Coronary artery (tissue), 2 donors: ENCODE measurements at regions not wholly inside any gene's neighbourhood (a gene's known extent, or its start where the extent isn't known, plus 50 kb on each side); places are given as distances from the start of the nearest gene placed in this dataset.

Experiments used
- DNase-seq: peaks from one replicate; pipeline ENCODE4 v3.0.0-alpha.2; 2017; ENCODE audit warnings: low spot score
- H3K27ac ChIP-seq, 2 donors: fragments of 200-600 bp; sonication (generic); one replicate each; pipeline ENCODE4 v1.5.1; 2016 to 2019
- H3K4me3 ChIP-seq: fragments of 200-600 bp; sonication (generic); 2 replicates; pipeline ENCODE4 v1.5.1; 2016; ENCODE audit warnings: mild to moderate bottlenecking, moderate library complexity
- CTCF ChIP-seq: fragments of 200-600 bp; sonication (generic); IDR thresholded peaks from one replicate; pipeline ENCODE4 v1.5.1; 2019; ENCODE audit warnings: antibody characterized with exemption

- no peak for DNase-seq
- Histone ChIP-seq H3K27ac (no peak overlapping the region), H3K4me3 (no peak overlapping the region)
- TF ChIP-seq CTCF, result no peak
Observed at GRCh38 chr13:56271686-56272085, 869.0 kb upstream of the PRR20A start.

GRCh38 chr13:56283262-56283828 lies 857.4 kb upstream of the PRR20A start:
- DNase-seq, result no peak
- no peak for TF ChIP-seq CTCF
- Histone ChIP-seq H3K4me3 (no peak overlapping the region), H3K27ac (no peak overlapping the region)

- no peak overlapping the region for H3K27ac ChIP-seq
- DNase-seq, result no peak
- TF ChIP-seq CTCF, result no peak
- H3K4me3 ChIP-seq, result no peak overlapping the region
Observed at GRCh38 chr13:56299650-56300049, 841.1 kb upstream of the PRR20A start.

- Histone ChIP-seq H3K4me3 (no peak overlapping the region), H3K27ac (no peak overlapping the region)
- no peak for TF ChIP-seq CTCF
- no peak for DNase-seq
Observed at GRCh38 chr13:56314765-56315164, 826.0 kb upstream of the PRR20A start.

- Histone ChIP-seq H3K27ac (no peak overlapping the region), H3K4me3 (no peak overlapping the region)
- DNase-seq, result no peak
- no peak for TF ChIP-seq CTCF
Observed at GRCh38 chr13:56317841-56318240, 822.9 kb upstream of the PRR20A start.

GRCh38 chr13:56332671-56333070 lies 808.0 kb upstream of the PRR20A start:
- no peak for DNase-seq
- H3K27ac ChIP-seq, result no peak overlapping the region
- no peak overlapping the region for H3K4me3 ChIP-seq
- TF ChIP-seq CTCF, result no peak

- DNase-seq, result no peak
- Histone ChIP-seq H3K27ac (no peak overlapping the region), H3K4me3 (no peak overlapping the region)
- TF ChIP-seq CTCF, result no peak
Observed at GRCh38 chr13:56335775-56336174, 804.9 kb upstream of the PRR20A start.
